ENCODE measurements at regions not wholly inside any gene's neighbourhood (a gene's known extent, or its start where the extent isn't known, plus 50 kb on each side); places are given as distances from the start of the nearest gene placed in this dataset.
"Not testable (repeated sequence)": the region's sequence is repeated elsewhere in the genome, so short reads cannot be mapped to it uniquely, and the experiment has no call there.

- Histone ChIP-seq H3K9me3 (no peaks in the 10 kb centered on the region), H3K27ac (no peak overlapping the region), H3K4me3 (no peak overlapping the region), H3K27me3 (no peaks in the 10 kb centered on the region), H3K4me1 (no peaks in the 10 kb centered on the region), H3K36me3 (no peaks in the 10 kb centered on the region)
- no peak for DNase-seq (ENCODE audit: low spot score in 2 of 2)
- intact Hi-C loops (cut with DNase I; ENCODE audit: low total_unique reads): no loop called here
- TF ChIP-seq POLR2AphosphoS5 (IDR thresholded peaks at IDR 0.05): no peak
- no peak for TF ChIP-seq POLR2A (IDR thresholded peaks at IDR 0.05)
- TF ChIP-seq CTCF (IDR thresholded peaks at IDR 0.05): no peak
Measured at GRCh38 chr5:18720002-18720401, 1085.7 kb downstream of the TAF11L14 start.

- intact Hi-C loops (cut with DNase I; ENCODE audit: low total_unique reads): no loop called here
- no peaks in the 10 kb centered on the region for H3K27me3 ChIP-seq
Measured at GRCh38 chr5:18732556-18733479, 1098.6 kb downstream of the TAF11L14 start.

GRCh38 chr5:18736051-18736398 is 1101.8 kb downstream of the TAF11L14 start:
- DNase-seq (ENCODE audit: low spot score in 2 of 2): no peak
- no peak for TF ChIP-seq POLR2A (IDR thresholded peaks at IDR 0.05)
- no peak for TF ChIP-seq POLR2AphosphoS5 (IDR thresholded peaks at IDR 0.05)
- TF ChIP-seq CTCF (IDR thresholded peaks at IDR 0.05): no peak
- no peaks in the 10 kb centered on the region for H3K4me1 ChIP-seq
- H3K27ac ChIP-seq: no peak overlapping the region
- intact Hi-C loops (cut with DNase I; ENCODE audit: low total_unique reads): no loop called here
- H3K4me3 ChIP-seq: no peak overlapping the region
- no peaks in the 10 kb centered on the region for H3K9me3 ChIP-seq
- H3K36me3 ChIP-seq: no peaks in the 10 kb centered on the region
- H3K27me3 ChIP-seq: no peaks in the 10 kb centered on the region

More at GRCh38 chr5:18732556-18733479, 1098.6 kb downstream of the TAF11L14 start:
- Histone ChIP-seq H3K36me3 (no peaks in the 10 kb centered on the region), H3K27ac (no peak overlapping the region), H3K4me3 (no peak overlapping the region), H3K4me1 (no peaks in the 10 kb centered on the region), H3K9me3 (no peaks in the 10 kb centered on the region)
- DNase-seq (ENCODE audit: low spot score in 2 of 2): no peak
- TF ChIP-seq CTCF (IDR thresholded peaks at IDR 0.05): no peak
- no peak for TF ChIP-seq POLR2A (IDR thresholded peaks at IDR 0.05)
- no peak for TF ChIP-seq POLR2AphosphoS5 (IDR thresholded peaks at IDR 0.05)

GRCh38 chr5:18736736-18737135 is 1102.5 kb downstream of the TAF11L14 start:
- DNase-seq (ENCODE audit: low spot score in 2 of 2); H3K27ac ChIP-seq; H3K27me3 ChIP-seq; H3K4me3 ChIP-seq; H3K36me3 ChIP-seq; H3K9me3 ChIP-seq; H3K4me1 ChIP-seq; intact Hi-C loops (cut with DNase I; ENCODE audit: low total_unique reads): not testable (repeated sequence)

- Histone ChIP-seq H3K27ac (no peak overlapping the region), H3K4me3 (no peak overlapping the region), H3K4me1 (no peaks in the 10 kb centered on the region), H3K27me3 (no peaks in the 10 kb centered on the region), H3K36me3 (no peaks in the 10 kb centered on the region), H3K9me3 (no peaks in the 10 kb centered on the region)
- intact Hi-C loops (cut with DNase I; ENCODE audit: low total_unique reads): no loop called here
- no peak for DNase-seq (ENCODE audit: low spot score in 2 of 2)
- TF ChIP-seq POLR2AphosphoS5 (IDR thresholded peaks at IDR 0.05) (no peak), POLR2A (IDR thresholded peaks at IDR 0.05) (no peak), CTCF (IDR thresholded peaks at IDR 0.05) (no peak)
Measured at GRCh38 chr5:18740301-18740700, 1106.0 kb downstream of the TAF11L14 start.

Data from breast epithelium (tissue), 4 donors.